PFSK-1 (cell line): ENCODE measurements at regions not wholly inside any gene's neighbourhood (a gene's known extent, or its start where the extent isn't known, plus 50 kb on each side); places are given as distances from the start of the nearest gene placed in this dataset.

Experiments used
- FOXP2 ChIP-seq: optimal IDR thresholded peaks from 2 replicates; pipeline ENCODE3; 2011; ENCODE audit warnings: borderline replicate concordance, control low read depth, inconsistent platforms; ENCODE audit not compliant: insufficient read depth; ENCODE audit errors: extremely low read length, extremely low read depth
- POLR2AphosphoS5 ChIP-seq: IDR thresholded peaks from 2 replicates; pipeline ENCODE4 v1.6.1; 2012; ENCODE audit warnings: low read depth, mild to moderate bottlenecking, control low read depth, low read length, moderate library complexity
- SIN3A ChIP-seq: IDR thresholded peaks from 2 replicates; pipeline ENCODE4 v1.6.1; 2012; ENCODE audit warnings: mild to moderate bottlenecking, low read length, moderate library complexity, borderline replicate concordance; ENCODE audit not compliant: insufficient read depth
- TAF1 ChIP-seq: IDR thresholded peaks from 2 replicates; pipeline ENCODE4 v1.6.1; 2012; ENCODE audit warnings: low read length, control low read depth, borderline replicate concordance; ENCODE audit not compliant: insufficient read depth
- TF ChIP-seq, protein P1 (sequence below), 2 experiments: IDR thresholded peaks; 2 replicates each; pipeline versions ENCODE4 v1.6.1 to v1.8.0; 2011 to 2012; ENCODE audit warnings: low read depth in 2 of 2, low read length in 2 of 2, control low read depth in 1 of 2, inconsistent platforms in 1 of 2, mild to moderate bottlenecking in 1 of 2, moderate library complexity in 1 of 2; ENCODE audit not compliant: insufficient read depth in 1 of 2

DNA sequence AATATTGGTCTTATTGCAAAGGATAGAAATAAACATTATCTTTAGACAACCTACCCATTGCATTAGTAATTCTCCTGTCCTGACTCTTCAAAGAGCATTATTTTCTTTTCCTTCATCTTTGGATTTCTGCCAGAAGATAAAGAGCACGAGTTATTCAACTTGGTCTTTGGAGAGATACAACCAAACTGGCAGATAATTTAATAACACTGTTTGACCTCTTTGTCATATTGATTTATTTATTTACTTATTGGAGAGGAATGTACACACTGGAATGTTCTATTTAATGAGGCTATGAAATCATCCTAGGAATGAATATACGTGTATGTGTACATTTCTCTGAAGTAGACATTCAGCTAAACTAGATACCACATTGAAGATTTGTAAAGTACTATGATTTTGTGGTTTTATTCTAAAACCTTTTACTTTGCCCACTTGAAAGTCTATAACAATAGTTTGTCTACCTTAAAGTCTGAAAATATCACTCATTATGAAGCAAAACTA is 462.1 kb downstream of the C3orf38 start:
- TF ChIP-seq TAF1 (no peak), POLR2AphosphoS5 (no peak), SIN3A (no peak), FOXP2 (no peak)
- TF ChIP-seq, protein P1, sequence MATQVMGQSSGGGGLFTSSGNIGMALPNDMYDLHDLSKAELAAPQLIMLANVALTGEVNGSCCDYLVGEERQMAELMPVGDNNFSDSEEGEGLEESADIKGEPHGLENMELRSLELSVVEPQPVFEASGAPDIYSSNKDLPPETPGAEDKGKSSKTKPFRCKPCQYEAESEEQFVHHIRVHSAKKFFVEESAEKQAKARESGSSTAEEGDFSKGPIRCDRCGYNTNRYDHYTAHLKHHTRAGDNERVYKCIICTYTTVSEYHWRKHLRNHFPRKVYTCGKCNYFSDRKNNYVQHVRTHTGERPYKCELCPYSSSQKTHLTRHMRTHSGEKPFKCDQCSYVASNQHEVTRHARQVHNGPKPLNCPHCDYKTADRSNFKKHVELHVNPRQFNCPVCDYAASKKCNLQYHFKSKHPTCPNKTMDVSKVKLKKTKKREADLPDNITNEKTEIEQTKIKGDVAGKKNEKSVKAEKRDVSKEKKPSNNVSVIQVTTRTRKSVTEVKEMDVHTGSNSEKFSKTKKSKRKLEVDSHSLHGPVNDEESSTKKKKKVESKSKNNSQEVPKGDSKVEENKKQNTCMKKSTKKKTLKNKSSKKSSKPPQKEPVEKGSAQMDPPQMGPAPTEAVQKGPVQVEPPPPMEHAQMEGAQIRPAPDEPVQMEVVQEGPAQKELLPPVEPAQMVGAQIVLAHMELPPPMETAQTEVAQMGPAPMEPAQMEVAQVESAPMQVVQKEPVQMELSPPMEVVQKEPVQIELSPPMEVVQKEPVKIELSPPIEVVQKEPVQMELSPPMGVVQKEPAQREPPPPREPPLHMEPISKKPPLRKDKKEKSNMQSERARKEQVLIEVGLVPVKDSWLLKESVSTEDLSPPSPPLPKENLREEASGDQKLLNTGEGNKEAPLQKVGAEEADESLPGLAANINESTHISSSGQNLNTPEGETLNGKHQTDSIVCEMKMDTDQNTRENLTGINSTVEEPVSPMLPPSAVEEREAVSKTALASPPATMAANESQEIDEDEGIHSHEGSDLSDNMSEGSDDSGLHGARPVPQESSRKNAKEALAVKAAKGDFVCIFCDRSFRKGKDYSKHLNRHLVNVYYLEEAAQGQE (IDR thresholded peaks at IDR 0.05; ENCODE audit: insufficient read depth in 1 of 2, low read depth in 2 of 2, low read length in 2 of 2) = no peak

DNA sequence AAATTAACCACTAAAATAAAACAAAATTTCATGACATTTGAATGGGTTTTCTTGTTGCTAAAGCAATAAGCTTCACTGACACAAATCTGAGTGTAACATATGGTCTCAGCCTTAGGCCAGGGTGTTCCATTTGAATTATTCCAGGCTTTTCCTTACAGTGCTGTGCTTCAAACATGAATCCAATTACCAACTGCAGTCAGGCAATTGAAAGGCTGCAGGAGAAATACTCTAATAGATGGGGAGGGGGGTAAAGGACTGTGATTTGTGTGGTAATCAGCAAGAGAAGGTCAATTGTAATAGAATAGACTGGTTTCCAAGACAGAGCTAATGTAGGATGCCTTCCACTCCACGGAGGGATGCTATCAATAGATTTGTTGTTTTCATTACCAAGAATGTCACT is 466.7 kb downstream of the C3orf38 start:
- TF ChIP-seq, protein P1 (IDR thresholded peaks at IDR 0.05; ENCODE audit: insufficient read depth in 1 of 2, low read depth in 2 of 2, low read length in 2 of 2) = no peak
- no peak for TF ChIP-seq SIN3A
- TF ChIP-seq POLR2AphosphoS5 = no peak
- TF ChIP-seq FOXP2 = no peak
- no peak for TF ChIP-seq TAF1

DNA sequence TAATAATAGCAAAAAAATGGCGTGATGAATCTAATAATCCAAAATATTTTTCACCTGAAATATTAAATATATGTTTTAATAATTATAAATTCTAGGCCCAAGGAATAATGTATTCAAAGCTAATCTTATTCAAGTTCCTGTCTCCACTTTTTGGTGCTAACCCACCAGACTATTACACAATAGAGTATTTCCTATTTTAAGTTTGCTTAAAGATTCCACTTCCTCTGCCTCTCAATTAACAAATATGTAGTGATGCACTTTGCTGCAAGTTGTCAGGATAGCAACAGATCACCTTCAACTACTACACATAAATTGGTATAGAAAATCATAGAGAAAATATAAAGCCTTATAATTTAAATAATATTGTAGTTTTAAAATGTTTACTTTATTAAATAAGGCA is 467.5 kb downstream of the C3orf38 start:
- TF ChIP-seq FOXP2 (no peak), POLR2AphosphoS5 (no peak), TAF1 (no peak), SIN3A (no peak)
- TF ChIP-seq, protein P1 (IDR thresholded peaks at IDR 0.05; ENCODE audit: insufficient read depth in 1 of 2, low read depth in 2 of 2, low read length in 2 of 2) = no peak

DNA sequence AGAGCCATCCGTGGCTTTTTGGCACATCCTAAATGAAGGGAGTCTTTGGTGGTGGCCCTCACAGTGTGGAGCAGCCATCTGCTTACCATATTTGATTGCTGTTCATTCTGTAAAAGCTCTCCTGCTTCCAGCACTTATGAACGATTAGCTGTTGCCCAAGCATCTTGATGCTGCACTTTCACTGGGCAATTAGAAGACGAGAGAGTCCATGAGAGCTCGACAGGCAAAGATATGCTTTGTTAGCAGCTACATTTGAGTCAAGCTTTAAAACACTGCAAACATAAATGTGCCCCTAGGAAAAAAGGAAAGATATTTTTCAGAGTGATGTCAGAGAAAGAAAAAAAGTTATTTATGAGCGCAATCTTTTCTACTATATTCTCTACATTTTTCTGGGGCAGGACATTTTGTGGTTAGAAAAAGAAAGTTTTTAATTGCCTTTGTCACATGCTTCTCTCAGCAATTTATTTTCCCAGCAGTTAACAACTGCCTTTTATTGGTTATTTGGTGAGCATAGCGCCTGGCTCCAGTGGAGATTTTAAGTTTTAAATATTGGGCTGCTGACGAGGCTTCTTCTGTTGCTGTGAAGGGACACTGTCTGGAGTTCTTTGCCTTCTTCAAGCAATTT is 468.4 kb downstream of the C3orf38 start:
- TF ChIP-seq POLR2AphosphoS5 (no peak), FOXP2 (no peak), TAF1 (no peak), SIN3A (no peak)
- TF ChIP-seq, protein P1 (IDR thresholded peaks at IDR 0.05; ENCODE audit: insufficient read depth in 1 of 2, low read depth in 2 of 2, low read length in 2 of 2) = no peak

DNA sequence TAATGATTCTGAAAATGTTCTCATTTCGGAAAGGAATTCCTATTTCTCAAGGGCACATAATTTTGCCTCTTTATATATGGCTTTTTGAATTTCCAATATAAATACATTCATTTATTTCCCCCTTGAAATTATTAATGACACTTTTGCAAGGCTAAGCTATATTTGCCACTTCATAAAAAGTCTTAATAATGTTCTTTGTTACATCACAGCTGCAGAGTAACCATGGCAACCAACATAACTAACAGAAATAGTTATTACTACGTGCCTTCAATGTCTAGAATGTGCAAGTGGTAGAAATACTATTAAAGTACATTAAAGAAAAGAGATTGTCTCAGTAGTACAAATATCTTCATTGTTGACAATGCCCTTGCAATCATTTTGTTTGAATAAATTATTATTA is 471.8 kb downstream of the C3orf38 start:
- TF ChIP-seq SIN3A = no peak
- no peak for TF ChIP-seq TAF1
- no peak for TF ChIP-seq FOXP2
- TF ChIP-seq POLR2AphosphoS5 = no peak
- TF ChIP-seq, protein P1 (IDR thresholded peaks at IDR 0.05; ENCODE audit: insufficient read depth in 1 of 2, low read depth in 2 of 2, low read length in 2 of 2) = no peak
